Hematopoietic multipotent progenitor cell treated with erythropoietin and hydrocortisone succinate and interleukin-3 and kit ligand, for 15 days (in vitro differentiated cells): ENCODE measurements at regions not wholly inside any gene's neighbourhood (a gene's known extent, or its start where the extent isn't known, plus 50 kb on each side); places are given as distances from the start of the nearest gene placed in this dataset.
"Not testable (repeated sequence)": the region's sequence is repeated elsewhere in the genome, so short reads cannot be mapped to it uniquely, and the experiment has no call there.

Experiments
- DNase-seq: peaks from one replicate; pipeline ENCODE4 v3.0.0-alpha.2; 2015; ENCODE audit warnings: low spot score

GRCh38 chr5:124022966-124023365 is 511.0 kb downstream of the CSNK1G3 start:
- DNase-seq: no peak

- DNase-seq: no peak
Measured at GRCh38 chr5:124021776-124022175, 509.8 kb downstream of the CSNK1G3 start.

- no peak for DNase-seq
Measured at GRCh38 chr5:124021066-124021641, 509.2 kb downstream of the CSNK1G3 start.

- DNase-seq: not testable (repeated sequence)
Measured at GRCh38 chr5:124017321-124017720, 505.3 kb downstream of the CSNK1G3 start.

- no peak for DNase-seq
Measured at GRCh38 chr5:124007675-124008398, 495.9 kb downstream of the CSNK1G3 start.

GRCh38 chr5:124001036-124001615 is 489.1 kb downstream of the CSNK1G3 start:
- no peak for DNase-seq

- DNase-seq: no peak
Measured at GRCh38 chr5:124000538-124000937, 488.6 kb downstream of the CSNK1G3 start.

GRCh38 chr5:123997462-123998215 is 485.7 kb downstream of the CSNK1G3 start:
- no peak for DNase-seq

GRCh38 chr5:123997064-123997461 is 485.1 kb downstream of the CSNK1G3 start:
- no peak for DNase-seq

- no peak for DNase-seq
Measured at GRCh38 chr5:123992641-123993040, 480.7 kb downstream of the CSNK1G3 start.

GRCh38 chr5:123987956-123988355 is 476.0 kb downstream of the CSNK1G3 start:
- no peak for DNase-seq

- no peak for DNase-seq
Measured at GRCh38 chr5:123976379-123977033, 464.5 kb downstream of the CSNK1G3 start.

GRCh38 chr5:123975521-123975920 is 463.5 kb downstream of the CSNK1G3 start:
- not testable (repeated sequence) for DNase-seq

- no peak for DNase-seq
Measured at GRCh38 chr5:123966781-123967180, 454.8 kb downstream of the CSNK1G3 start.

GRCh38 chr5:123965626-123966025 is 453.6 kb downstream of the CSNK1G3 start:
- no peak for DNase-seq

- no peak for DNase-seq
Measured at GRCh38 chr5:123964884-123965283, 452.9 kb downstream of the CSNK1G3 start.

- no peak for DNase-seq
Measured at GRCh38 chr5:123960526-123960925, 448.5 kb downstream of the CSNK1G3 start.

- DNase-seq: no peak
Measured at GRCh38 chr5:123951582-123951977, 439.6 kb downstream of the CSNK1G3 start.

GRCh38 chr5:123950701-123951581 is 439.0 kb downstream of the CSNK1G3 start:
- DNase-seq: no peak

- no peak for DNase-seq
Measured at GRCh38 chr5:123949807-123950340, 437.9 kb downstream of the CSNK1G3 start.
